HG02798 (cell line): ENCODE measurements at regions not wholly inside any gene's neighbourhood (a gene's known extent, or its start where the extent isn't known, plus 50 kb on each side); places are given as distances from the start of the nearest gene placed in this dataset.

ENCODE experiments used
- ATAC-seq: cut with Tn5 transposase; IDR thresholded peaks from one replicate; pipeline ENCODE4 v1.9.1; 2021; ENCODE audit warnings: mild to moderate bottlenecking; ENCODE audit not compliant: unreplicated experiment, poor library complexity

- ATAC-seq = no peak
These were observed 61.7 kb upstream of the XYLT1 start for GRCh38 chr16:17532338-17532995.

- ATAC-seq = peak; percentile 73
These were observed 59.4 kb upstream of the XYLT1 start for GRCh38 chr16:17529982-17530760.

GRCh38 chr16:17526956-17527937 lies 56.5 kb upstream of the XYLT1 start:
- no peak for ATAC-seq

GRCh38 chr16:17524656-17525055 lies 53.9 kb upstream of the XYLT1 start:
- ATAC-seq = no peak

- ATAC-seq = no peak
These were observed 49.8 kb upstream of the XYLT1 start for GRCh38 chr16:17520561-17520960.
